ENCODE measurements at regions not wholly inside any gene's neighbourhood (a gene's known extent, or its start where the extent isn't known, plus 50 kb on each side); places are given as distances from the start of the nearest gene placed in this dataset.

- TF ChIP-seq CTCF (IDR thresholded peaks at IDR 0.05) (peak; percentile 54 to 96 (median 83)), POLR2A (IDR thresholded peaks at IDR 0.05) (no peak)
Observed at GRCh38 chr3:127455541-127456450, 134.7 kb downstream of the TPRA1 start.
